ENCODE measurements at regions not wholly inside any gene's neighbourhood (a gene's known extent, or its start where the extent isn't known, plus 50 kb on each side); places are given as distances from the start of the nearest gene placed in this dataset.

DNA sequence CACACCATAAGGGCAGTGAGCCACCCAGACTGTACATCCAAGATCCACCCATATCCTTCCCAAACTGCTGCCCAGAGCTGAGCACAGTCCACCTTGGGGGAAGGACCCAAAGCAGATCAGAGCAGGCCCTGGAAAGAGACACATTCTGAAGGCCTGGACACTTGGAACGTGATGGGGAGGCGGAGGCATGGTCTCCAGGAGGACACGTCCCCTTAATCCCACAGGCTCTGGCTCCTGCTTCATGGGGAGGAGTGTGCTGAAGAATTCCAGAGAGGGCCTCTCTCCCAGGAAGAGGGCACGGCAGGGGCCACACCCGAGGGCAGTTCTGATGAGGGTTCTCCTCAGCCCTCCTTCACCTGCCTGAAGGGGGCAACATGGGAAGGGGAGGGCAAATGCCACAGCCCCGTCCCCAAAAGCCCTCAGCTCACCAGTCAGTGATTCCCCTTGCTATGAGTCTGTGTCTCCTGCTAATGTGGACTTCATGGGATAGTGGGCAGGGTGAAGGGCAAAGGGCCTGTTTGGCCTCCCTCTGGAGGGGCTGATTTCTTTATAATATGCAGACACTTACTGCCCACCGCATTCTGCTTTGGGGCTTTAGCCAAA lies 276.8 kb downstream of the ENC1 start:
- no peaks in the 10 kb centered on the region for H3K27me3 ChIP-seq (ENCODE audit: control insufficient read depth in 1 of 2, insufficient read depth in 2 of 2, low read length in 2 of 2)
- peaks cover 0 to 3% of the 10 kb centered on the region in 2 donors for H3K4me1 ChIP-seq (ENCODE audit: control insufficient read depth in 2 of 2, insufficient read depth in 2 of 2, low read length in 1 of 2)
- peaks cover 0 to 3% of the 10 kb centered on the region in 2 donors for H3K9me3 ChIP-seq (ENCODE audit: control insufficient read depth in 2 of 2, insufficient read depth in 1 of 2, low read depth in 1 of 2, low read length in 1 of 2)
- no peak overlapping the region for H3K27ac ChIP-seq (ENCODE audit: low read depth in 2 of 2, low read length in 1 of 2)
- no peak overlapping the region for H3K4me3 ChIP-seq (ENCODE audit: low read depth in 1 of 2, low read length in 2 of 2)
- no peaks in the 10 kb centered on the region for H3K36me3 ChIP-seq (ENCODE audit: control insufficient read depth in 2 of 2, insufficient read depth in 2 of 2, low read length in 1 of 2)
- WGBS, 2 donors: 85 to 90% methylated on average over 7 of the region's 7 CpGs

DNA sequence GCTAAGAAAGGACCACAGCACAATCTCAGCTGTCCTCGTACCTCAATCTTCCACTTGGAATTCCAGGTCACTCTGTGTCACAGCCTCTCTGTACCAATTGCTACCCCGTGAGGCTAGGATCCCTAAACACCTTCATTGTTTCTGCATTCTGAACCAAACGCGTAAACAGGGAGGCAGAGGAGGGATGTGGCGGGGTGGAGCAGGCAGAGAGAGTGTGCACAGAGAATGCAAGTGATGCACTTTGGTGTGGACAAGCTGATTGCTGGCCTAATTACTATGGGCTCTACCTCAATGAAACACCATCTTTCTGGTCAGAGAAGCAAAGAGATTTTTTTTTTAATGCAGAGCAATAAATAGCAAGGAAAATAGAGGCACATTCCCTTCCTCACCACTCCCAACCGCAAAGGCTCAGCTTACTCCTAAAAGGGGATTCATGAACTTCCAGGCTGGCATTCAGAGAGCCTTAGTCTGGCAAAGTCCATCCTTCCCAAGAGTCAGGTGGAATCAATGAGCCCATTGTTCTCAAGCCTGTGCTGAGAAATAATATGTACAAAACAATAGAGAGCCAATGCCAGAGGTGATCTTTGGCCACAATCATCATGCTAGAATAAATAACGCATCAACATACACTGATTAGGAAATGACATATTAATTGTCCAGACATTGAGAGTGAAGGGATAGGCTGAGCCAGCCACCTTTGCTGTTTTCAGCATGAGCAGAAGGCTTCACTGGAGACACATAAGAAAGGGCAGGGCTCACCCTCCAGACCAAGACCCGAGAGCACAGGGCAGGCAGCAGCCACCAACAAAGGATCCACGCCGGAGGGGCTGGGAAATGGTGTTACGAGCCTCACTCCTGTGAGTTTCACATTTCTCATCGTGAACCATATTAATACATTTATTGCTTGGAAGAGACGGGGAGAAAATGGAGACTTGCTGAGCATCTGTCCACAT lies 278.8 kb downstream of the ENC1 start:
- Histone ChIP-seq H3K36me3 (ENCODE audit: control insufficient read depth in 2 of 2, insufficient read depth in 2 of 2, low read length in 1 of 2) (no peaks in the 10 kb centered on the region), H3K27ac (ENCODE audit: low read depth in 2 of 2, low read length in 1 of 2) (no peak overlapping the region), H3K9me3 (ENCODE audit: control insufficient read depth in 2 of 2, insufficient read depth in 1 of 2, low read depth in 1 of 2, low read length in 1 of 2) (no peaks in the 10 kb centered on the region), H3K27me3 (ENCODE audit: control insufficient read depth in 1 of 2, insufficient read depth in 2 of 2, low read length in 2 of 2) (no peaks in the 10 kb centered on the region), H3K4me1 (ENCODE audit: control insufficient read depth in 2 of 2, insufficient read depth in 2 of 2, low read length in 1 of 2) (no peaks in the 10 kb centered on the region), H3K4me3 (ENCODE audit: low read depth in 1 of 2, low read length in 2 of 2) (no peak overlapping the region)
- 81 to 92% methylated on average over 13 of the region's 13 CpGs for WGBS, 2 donors

DNA sequence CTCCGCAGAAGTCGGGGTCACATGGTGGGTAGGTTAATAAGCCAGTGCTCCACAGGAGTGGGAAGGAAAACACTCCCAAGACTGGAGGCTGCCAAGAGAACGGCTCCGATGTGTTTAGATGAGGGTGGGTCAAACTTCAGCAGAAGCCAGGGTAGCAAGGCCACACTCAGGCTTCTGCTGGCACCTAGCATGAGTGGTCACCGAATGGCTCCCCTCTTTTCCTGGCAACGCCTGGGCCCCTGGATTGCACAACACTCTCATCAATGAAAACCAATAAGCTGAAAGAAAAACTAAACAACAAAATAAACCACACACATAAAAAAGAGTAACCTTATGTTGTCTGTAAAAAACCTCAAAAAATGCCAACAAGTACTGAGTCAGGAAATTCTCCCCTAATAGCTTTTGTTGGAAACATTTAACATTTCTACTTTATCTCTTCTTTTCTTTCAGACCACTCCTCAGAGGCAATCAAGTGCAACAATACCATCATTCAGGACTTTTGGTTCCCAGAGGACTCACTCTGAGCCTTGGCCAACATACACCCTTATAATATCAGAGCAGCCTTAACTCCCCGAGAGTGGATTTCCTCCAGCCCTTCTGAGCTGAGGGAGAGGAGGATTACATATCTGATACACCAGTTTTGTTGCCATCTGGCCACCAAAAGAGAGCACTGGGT lies 279.9 kb downstream of the ENC1 start:
- no peak overlapping the region for H3K4me3 ChIP-seq (ENCODE audit: low read depth in 1 of 2, low read length in 2 of 2)
- no peaks in the 10 kb centered on the region for H3K36me3 ChIP-seq (ENCODE audit: control insufficient read depth in 2 of 2, insufficient read depth in 2 of 2, low read length in 1 of 2)
- no peaks in the 10 kb centered on the region for H3K4me1 ChIP-seq (ENCODE audit: control insufficient read depth in 2 of 2, insufficient read depth in 2 of 2, low read length in 1 of 2)
- WGBS, 2 donors: 76 to 79% methylated on average over 7 of the region's 7 CpGs
- H3K27me3 ChIP-seq (ENCODE audit: control insufficient read depth in 1 of 2, insufficient read depth in 2 of 2, low read length in 2 of 2): no peaks in the 10 kb centered on the region
- H3K9me3 ChIP-seq (ENCODE audit: control insufficient read depth in 2 of 2, insufficient read depth in 1 of 2, low read depth in 1 of 2, low read length in 1 of 2): no peaks in the 10 kb centered on the region
- H3K27ac ChIP-seq (ENCODE audit: low read depth in 2 of 2, low read length in 1 of 2): no peak overlapping the region

DNA sequence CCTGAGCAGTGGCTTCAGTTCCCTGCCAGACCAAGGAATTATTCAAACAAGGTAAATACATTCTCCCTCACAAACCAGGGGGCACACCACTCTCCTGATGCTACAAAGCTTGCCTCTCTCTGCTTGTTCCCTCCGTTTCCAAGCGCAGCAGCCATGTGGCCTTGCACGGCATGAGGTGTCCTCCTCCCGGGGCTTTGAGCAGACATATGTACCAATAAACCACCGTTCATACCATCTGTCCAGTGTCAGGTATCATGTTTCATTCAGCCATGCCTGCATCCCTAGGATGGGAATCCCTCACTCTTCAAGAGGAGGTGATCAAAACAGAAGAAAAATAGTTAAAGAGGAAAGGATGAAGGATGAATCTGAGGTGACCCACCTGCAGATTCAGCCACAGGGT lies 282.7 kb downstream of the ENC1 start:
- Histone ChIP-seq H3K9me3 (ENCODE audit: control insufficient read depth in 2 of 2, insufficient read depth in 1 of 2, low read depth in 1 of 2, low read length in 1 of 2) (no peaks in the 10 kb centered on the region), H3K4me1 (ENCODE audit: control insufficient read depth in 2 of 2, insufficient read depth in 2 of 2, low read length in 1 of 2) (no peaks in the 10 kb centered on the region), H3K27me3 (ENCODE audit: control insufficient read depth in 1 of 2, insufficient read depth in 2 of 2, low read length in 2 of 2) (no peaks in the 10 kb centered on the region), H3K4me3 (ENCODE audit: low read depth in 1 of 2, low read length in 2 of 2) (no peak overlapping the region), H3K27ac (ENCODE audit: low read depth in 2 of 2, low read length in 1 of 2) (no peak overlapping the region), H3K36me3 (ENCODE audit: control insufficient read depth in 2 of 2, insufficient read depth in 2 of 2, low read length in 1 of 2) (no peaks in the 10 kb centered on the region)
- 59 to 77% methylated on average over 5 of the region's 5 CpGs for WGBS, 2 donors

DNA sequence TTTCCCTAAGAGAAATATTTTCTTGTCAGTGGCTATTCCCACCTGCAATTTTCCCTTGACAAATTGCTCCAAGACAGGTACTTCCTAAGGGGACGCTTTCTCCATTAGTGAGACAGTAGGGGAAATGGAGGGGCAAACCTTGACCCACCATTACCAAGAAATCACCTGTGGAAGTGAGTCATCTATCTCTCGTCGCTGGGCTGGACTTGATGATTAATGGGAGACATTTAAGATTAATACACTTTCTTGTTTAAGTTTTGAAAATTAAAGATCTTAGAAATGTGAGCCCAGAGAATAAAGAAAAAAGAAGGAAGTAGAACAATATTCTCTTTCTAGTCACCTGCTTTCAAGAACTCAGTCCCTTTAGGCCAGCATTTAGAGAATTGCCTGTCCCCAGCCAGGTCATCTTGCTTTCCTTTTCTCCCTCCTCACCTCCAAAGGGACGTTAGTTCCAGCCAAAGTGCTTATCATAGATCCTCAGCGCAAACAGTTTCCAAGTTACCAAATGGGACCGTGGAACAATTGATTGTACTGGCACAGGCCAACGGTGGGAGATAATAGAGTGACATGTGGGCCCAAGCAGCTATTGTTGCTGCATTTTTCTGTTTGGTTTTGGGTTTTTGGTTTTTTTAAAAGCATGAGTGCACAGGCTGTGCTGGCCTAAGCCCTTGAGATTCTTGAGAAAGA lies 284.4 kb downstream of the ENC1 start:
- Histone ChIP-seq H3K36me3 (ENCODE audit: control insufficient read depth in 2 of 2, insufficient read depth in 2 of 2, low read length in 1 of 2) (no peaks in the 10 kb centered on the region), H3K27me3 (ENCODE audit: control insufficient read depth in 1 of 2, insufficient read depth in 2 of 2, low read length in 2 of 2) (no peaks in the 10 kb centered on the region), H3K27ac (ENCODE audit: low read depth in 2 of 2, low read length in 1 of 2) (no peak overlapping the region), H3K9me3 (ENCODE audit: control insufficient read depth in 2 of 2, insufficient read depth in 1 of 2, low read depth in 1 of 2, low read length in 1 of 2) (no peaks in the 10 kb centered on the region), H3K4me3 (ENCODE audit: low read depth in 1 of 2, low read length in 2 of 2) (no peak overlapping the region), H3K4me1 (ENCODE audit: control insufficient read depth in 2 of 2, insufficient read depth in 2 of 2, low read length in 1 of 2) (no peaks in the 10 kb centered on the region)
- WGBS, 2 donors: 58 to 71% methylated on average over 7 of the region's 7 CpGs

DNA sequence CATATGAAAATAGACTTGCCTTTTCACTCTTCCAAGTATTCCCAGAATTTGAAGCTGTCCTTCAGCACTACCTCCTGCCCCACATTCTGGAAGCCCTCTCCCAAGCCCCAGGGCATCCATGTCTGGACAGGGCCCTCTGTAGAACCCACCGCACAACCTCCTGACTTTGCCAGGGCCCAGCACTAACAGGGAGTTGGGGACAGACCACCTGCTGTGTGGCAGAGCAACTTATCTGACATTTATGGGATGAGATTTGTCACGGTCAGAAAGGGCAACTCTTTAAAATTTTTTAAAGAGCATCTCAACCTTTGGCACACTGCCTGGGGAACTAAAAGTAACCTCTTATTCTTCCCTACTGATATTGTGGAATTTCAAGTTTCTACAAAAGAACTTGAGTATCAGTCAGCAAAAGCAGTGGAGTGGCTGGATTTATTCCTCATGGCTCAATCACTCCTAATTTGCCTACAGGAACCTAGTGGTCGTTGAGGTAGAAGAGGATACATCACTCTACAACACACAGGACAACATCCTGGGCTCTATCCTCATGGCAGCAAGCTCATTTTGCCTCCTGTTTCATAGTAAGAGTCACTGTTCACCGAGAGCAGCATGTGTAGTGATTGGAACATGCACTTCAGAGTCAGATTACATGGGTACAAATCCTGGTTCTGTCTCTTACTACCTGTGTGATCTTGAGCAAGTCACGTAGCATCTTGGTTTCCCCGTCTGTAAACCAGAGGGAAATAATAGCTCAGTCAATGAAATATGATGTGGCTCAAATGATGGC lies 285.3 kb downstream of the ENC1 start:
- Histone ChIP-seq H3K4me1 (ENCODE audit: control insufficient read depth in 2 of 2, insufficient read depth in 2 of 2, low read length in 1 of 2) (no peaks in the 10 kb centered on the region), H3K4me3 (ENCODE audit: low read depth in 1 of 2, low read length in 2 of 2) (no peak overlapping the region), H3K9me3 (ENCODE audit: control insufficient read depth in 2 of 2, insufficient read depth in 1 of 2, low read depth in 1 of 2, low read length in 1 of 2) (no peaks in the 10 kb centered on the region), H3K27ac (ENCODE audit: low read depth in 2 of 2, low read length in 1 of 2) (no peak overlapping the region), H3K27me3 (ENCODE audit: control insufficient read depth in 1 of 2, insufficient read depth in 2 of 2, low read length in 2 of 2) (no peaks in the 10 kb centered on the region), H3K36me3 (ENCODE audit: control insufficient read depth in 2 of 2, insufficient read depth in 2 of 2, low read length in 1 of 2) (no peaks in the 10 kb centered on the region)
- WGBS, 2 donors: 86 to 87% methylated on average over 6 of the region's 6 CpGs

DNA sequence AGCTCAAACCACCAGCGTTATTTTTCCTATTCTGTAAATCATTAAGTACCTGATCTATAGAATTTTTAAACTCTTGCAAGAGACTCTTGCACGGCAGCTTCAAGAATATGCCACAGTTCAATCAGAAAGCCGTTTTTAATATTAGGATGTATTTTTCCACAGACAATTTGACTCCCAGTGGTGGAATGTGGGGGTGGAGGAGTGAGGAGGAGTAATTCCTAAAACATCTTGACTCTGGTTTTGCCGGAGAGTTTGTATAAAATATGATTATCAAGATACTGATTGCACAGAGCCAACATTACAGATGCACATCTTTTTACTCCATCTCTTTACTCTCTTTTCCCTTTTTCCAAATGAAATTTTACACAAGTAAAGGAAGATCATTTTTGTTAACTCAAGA lies 288.3 kb downstream of the ENC1 start:
- Histone ChIP-seq H3K4me3 (ENCODE audit: low read depth in 1 of 2, low read length in 2 of 2) (no peak overlapping the region), H3K27me3 (ENCODE audit: control insufficient read depth in 1 of 2, insufficient read depth in 2 of 2, low read length in 2 of 2) (no peaks in the 10 kb centered on the region), H3K27ac (ENCODE audit: low read depth in 2 of 2, low read length in 1 of 2) (no peak overlapping the region), H3K9me3 (ENCODE audit: control insufficient read depth in 2 of 2, insufficient read depth in 1 of 2, low read depth in 1 of 2, low read length in 1 of 2) (no peaks in the 10 kb centered on the region), H3K36me3 (ENCODE audit: control insufficient read depth in 2 of 2, insufficient read depth in 2 of 2, low read length in 1 of 2) (no peaks in the 10 kb centered on the region), H3K4me1 (ENCODE audit: control insufficient read depth in 2 of 2, insufficient read depth in 2 of 2, low read length in 1 of 2) (no peaks in the 10 kb centered on the region)
- WGBS, 2 donors: 63 to 75% methylated on average over 4 of the region's 4 CpGs

DNA sequence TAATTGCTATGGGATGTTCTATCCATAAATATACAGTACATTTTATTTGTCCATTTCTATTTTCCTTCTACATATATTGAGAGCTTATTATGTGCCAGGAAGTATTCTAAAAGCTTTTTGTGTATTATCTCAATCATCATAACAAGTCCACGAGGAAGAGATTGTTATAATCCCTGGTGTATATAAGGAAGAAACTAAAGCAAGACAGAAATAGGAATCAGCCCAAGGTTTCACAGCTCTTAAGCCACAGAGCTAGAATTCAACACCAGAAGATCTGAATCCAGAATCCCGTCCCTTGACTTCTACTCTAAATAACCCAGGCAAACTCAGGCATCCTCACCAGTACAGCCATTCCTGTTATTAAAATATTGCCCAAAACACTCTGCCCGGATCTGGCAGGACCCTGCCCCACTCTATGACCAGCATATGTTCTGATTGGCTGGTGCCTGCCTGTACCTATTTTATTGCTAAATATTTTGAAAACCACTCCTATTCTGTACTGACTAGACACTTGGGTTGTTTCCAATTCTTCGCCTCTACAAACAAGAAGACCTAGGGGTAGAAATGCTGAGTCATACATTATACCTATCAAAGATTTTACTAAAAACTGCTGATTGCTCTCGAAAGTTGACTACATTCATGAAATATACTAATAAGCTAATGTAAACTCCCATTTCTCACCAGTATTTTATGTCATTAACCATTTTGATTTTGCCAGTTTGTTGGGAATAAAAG lies 297.4 kb downstream of the ENC1 start:
- no peaks in the 10 kb centered on the region for H3K27me3 ChIP-seq (ENCODE audit: control insufficient read depth in 1 of 2, insufficient read depth in 2 of 2, low read length in 2 of 2)
- no peaks in the 10 kb centered on the region for H3K36me3 ChIP-seq (ENCODE audit: control insufficient read depth in 2 of 2, insufficient read depth in 2 of 2, low read length in 1 of 2)
- H3K4me1 ChIP-seq (ENCODE audit: control insufficient read depth in 2 of 2, insufficient read depth in 2 of 2, low read length in 1 of 2): no peaks in the 10 kb centered on the region
- H3K9me3 ChIP-seq (ENCODE audit: control insufficient read depth in 2 of 2, insufficient read depth in 1 of 2, low read depth in 1 of 2, low read length in 1 of 2): no peaks in the 10 kb centered on the region
- H3K4me3 ChIP-seq (ENCODE audit: low read depth in 1 of 2, low read length in 2 of 2): no peak overlapping the region
- WGBS, 2 donors: 44 to 68% methylated on average over 5 of the region's 5 CpGs
- H3K27ac ChIP-seq (ENCODE audit: low read depth in 2 of 2, low read length in 1 of 2): no peak overlapping the region
